Lower lobe of right lung (tissue), 2 donors: ENCODE measurements at regions not wholly inside any gene's neighbourhood (a gene's known extent, or its start where the extent isn't known, plus 50 kb on each side); places are given as distances from the start of the nearest gene placed in this dataset.

Experiments used
- ATAC-seq, 2 donors: fragments of 200-7000 bp; cut with Tn5 transposase; one replicate each; pipeline ENCODE4 v1.9.1; 2020 to 2022; ENCODE audit warnings: mild to moderate bottlenecking in 2 of 2, moderate library complexity in 2 of 2
- DNase-seq: peaks from one replicate; pipeline ENCODE4 v3.0.0-alpha.2; 2020
- H3K27ac ChIP-seq: fragments of 200-600 bp; one replicate; pipeline ENCODE4 v1.8.0; 2022
- H3K27me3 ChIP-seq: fragments of 200-600 bp; one replicate; pipeline ENCODE4 v1.8.0; 2022; ENCODE audit warnings: low read depth
- H3K36me3 ChIP-seq: fragments of 200-600 bp; one replicate; pipeline ENCODE4 v1.8.0; 2022; ENCODE audit warnings: mild to moderate bottlenecking
- H3K4me1 ChIP-seq: fragments of 200-600 bp; one replicate; pipeline ENCODE4 v1.8.0; 2022
- H3K4me3 ChIP-seq: fragments of 200-600 bp; one replicate; pipeline ENCODE4 v1.8.0; 2022; ENCODE audit warnings: mild to moderate bottlenecking
- H3K9me3 ChIP-seq: fragments of 200-600 bp; one replicate; pipeline ENCODE4 v1.8.0; 2022
- CTCF ChIP-seq: fragments of 200-600 bp; IDR thresholded peaks from one replicate; pipeline ENCODE4 v1.8.0; 2022; ENCODE audit warnings: antibody characterized with exemption, mild to moderate bottlenecking
- intact Hi-C: fragments of 100-400 bp; cut with DNase I; formaldehyde crosslinking; loops from one replicate; pipeline ENCODE4 v1.11.0; 2022
- donor health status: DM: no; HTN: yes; CAD: no; lungs with severe emphysema.

- ATAC-seq, result no peak
- DNase-seq, result no peak
- intact Hi-C loops, result no loop called here
These were observed 1037.4 kb upstream of the TMPRSS15 start for GRCh38 chr21:19440792-19441655.

GRCh38 chr21:19458295-19458694, 1054.7 kb upstream of the TMPRSS15 start:
- no peak for TF ChIP-seq CTCF
- Histone ChIP-seq H3K9me3 (no peaks in the 10 kb centered on the region), H3K36me3 (no peaks in the 10 kb centered on the region), H3K4me3 (no peak overlapping the region), H3K27me3 (no peaks in the 10 kb centered on the region), H3K4me1 (no peaks in the 10 kb centered on the region), H3K27ac (no peak overlapping the region)
- DNase-seq (no peak), ATAC-seq (no peak)
- intact Hi-C loops, result no loop called here

More at GRCh38 chr21:19440792-19441655, 1037.4 kb upstream of the TMPRSS15 start:
- Histone ChIP-seq H3K4me3 (no peak overlapping the region), H3K4me1 (no peaks in the 10 kb centered on the region), H3K9me3 (no peaks in the 10 kb centered on the region), H3K27me3 (no peaks in the 10 kb centered on the region), H3K36me3 (no peaks in the 10 kb centered on the region), H3K27ac (no peak overlapping the region)
- TF ChIP-seq CTCF, result no peak

GRCh38 chr21:19461481-19462205, 1058.1 kb upstream of the TMPRSS15 start:
- Histone ChIP-seq H3K4me1 (no peaks in the 10 kb centered on the region), H3K9me3 (no peaks in the 10 kb centered on the region), H3K36me3 (no peaks in the 10 kb centered on the region), H3K27me3 (no peaks in the 10 kb centered on the region), H3K27ac (no peak overlapping the region), H3K4me3 (no peak overlapping the region)
- TF ChIP-seq CTCF, result no peak
- intact Hi-C loops, result no loop called here
- no peak for DNase-seq
- ATAC-seq, result no peak

GRCh38 chr21:19463966-19464365, 1060.4 kb upstream of the TMPRSS15 start:
- no peaks in the 10 kb centered on the region for H3K36me3 ChIP-seq
- ATAC-seq (no peak), DNase-seq (no peak)
- H3K9me3 ChIP-seq, result no peaks in the 10 kb centered on the region
- H3K27me3 ChIP-seq, result no peaks in the 10 kb centered on the region
- no peak for TF ChIP-seq CTCF
- no peaks in the 10 kb centered on the region for H3K4me1 ChIP-seq
- H3K27ac ChIP-seq, result no peak overlapping the region
- H3K4me3 ChIP-seq, result no peak overlapping the region
- intact Hi-C loops, result no loop called here

GRCh38 chr21:19468991-19469715, 1065.6 kb upstream of the TMPRSS15 start:
- no peaks in the 10 kb centered on the region for H3K36me3 ChIP-seq
- no peak for TF ChIP-seq CTCF
- no peaks in the 10 kb centered on the region for H3K9me3 ChIP-seq
- H3K27me3 ChIP-seq, result no peaks in the 10 kb centered on the region
- no peak overlapping the region for H3K4me3 ChIP-seq
- intact Hi-C loops, result no loop called here
- no peaks in the 10 kb centered on the region for H3K4me1 ChIP-seq
- DNase-seq (no peak), ATAC-seq (no peak)
- no peak overlapping the region for H3K27ac ChIP-seq
